ENCODE measurements at regions not wholly inside any gene's neighbourhood (a gene's known extent, or its start where the extent isn't known, plus 50 kb on each side); places are given as distances from the start of the nearest gene placed in this dataset.

DNA sequence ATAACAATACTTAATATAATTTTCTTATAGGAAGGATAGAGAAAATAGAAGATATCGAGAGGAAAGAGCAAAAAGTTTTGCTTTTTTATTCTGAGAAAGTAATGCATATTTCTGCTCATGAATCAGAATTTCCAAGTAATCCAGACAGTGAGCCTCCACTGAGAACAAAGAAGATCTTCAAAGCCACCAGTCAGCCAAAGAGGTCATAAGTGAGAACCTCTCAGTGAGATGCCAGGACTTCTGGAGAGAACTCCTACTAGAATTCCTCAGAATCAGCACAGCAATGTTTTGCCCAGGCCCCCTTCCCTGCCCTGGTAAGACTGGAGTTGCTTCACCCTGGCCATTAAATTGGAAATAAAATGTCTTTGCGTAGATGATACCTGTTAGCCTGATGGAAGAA lies 254.4 kb upstream of the FAT4 start:
- no peak for DNase-seq

- DNase-seq, result no peak
Observed at GRCh38 chr4:125049711-125050110, 265.0 kb upstream of the FAT4 start.

DNA sequence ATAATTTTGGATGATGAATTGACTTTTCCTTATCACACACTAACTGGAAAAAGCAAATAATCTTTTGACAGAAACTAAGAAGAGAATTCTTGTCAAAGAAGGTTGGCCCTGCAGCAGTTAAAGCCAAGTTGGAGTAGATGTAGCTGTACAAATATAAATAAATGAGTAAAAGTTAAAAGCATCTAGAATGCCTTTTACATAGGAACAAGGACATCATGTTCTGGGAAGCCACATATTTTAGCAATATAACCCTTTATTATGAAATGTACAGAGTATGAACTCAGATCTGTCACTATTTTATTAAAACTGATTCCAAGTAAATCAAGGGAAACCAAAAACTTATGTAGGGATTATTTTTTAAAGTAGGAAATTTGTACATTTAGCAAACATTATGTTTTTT lies 269.4 kb upstream of the FAT4 start:
- no peak for DNase-seq

DNA sequence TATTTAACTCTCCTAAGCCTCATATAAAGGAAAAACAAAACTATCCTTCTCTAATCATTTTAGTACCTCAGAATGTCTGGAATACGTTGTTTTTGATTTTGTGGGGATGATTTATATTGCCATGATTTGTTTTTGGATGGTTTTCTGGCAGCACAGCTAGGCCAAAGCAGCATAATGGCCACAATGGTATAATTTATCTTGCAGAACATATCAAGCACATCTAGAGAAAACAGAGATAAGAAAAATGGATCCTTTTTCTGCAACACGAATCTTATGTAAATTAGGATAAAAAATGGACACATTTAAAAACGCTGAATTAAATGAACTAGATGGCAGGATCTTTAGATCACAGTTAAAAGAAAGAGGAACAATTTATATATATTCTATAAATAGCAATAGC lies 269.9 kb upstream of the FAT4 start:
- no peak for DNase-seq

- no peak for DNase-seq
Observed at GRCh38 chr4:125043486-125043885, 271.3 kb upstream of the FAT4 start.

GRCh38 chr4:125042041-125042440 lies 272.7 kb upstream of the FAT4 start:
- no peak for DNase-seq

DNA sequence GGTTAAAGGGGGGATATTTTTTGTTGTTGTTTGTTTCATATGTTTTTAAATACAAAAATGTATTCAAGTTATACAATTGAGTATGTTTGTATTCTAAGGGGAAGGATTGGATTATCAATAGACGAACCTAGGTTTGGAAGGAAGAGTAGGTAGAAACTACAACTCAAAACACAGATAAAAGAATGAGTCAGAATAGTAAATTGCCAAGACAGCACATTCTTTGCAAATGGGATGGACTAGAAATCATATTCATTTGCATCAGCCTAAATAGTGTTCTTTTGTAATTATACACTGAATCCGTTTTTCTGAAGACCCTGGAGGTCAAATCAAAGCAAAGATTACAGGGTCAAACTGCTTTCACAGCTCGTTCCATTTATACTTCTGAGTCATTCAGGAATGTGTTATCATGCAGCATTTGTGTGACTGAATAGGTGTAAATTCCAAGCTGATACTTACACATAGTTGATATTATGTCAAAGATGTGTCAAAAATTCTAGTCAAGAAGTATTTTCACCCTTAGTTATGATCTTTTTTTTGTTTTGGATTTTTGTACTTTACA lies 273.3 kb upstream of the FAT4 start:
- no peak for DNase-seq

DNA sequence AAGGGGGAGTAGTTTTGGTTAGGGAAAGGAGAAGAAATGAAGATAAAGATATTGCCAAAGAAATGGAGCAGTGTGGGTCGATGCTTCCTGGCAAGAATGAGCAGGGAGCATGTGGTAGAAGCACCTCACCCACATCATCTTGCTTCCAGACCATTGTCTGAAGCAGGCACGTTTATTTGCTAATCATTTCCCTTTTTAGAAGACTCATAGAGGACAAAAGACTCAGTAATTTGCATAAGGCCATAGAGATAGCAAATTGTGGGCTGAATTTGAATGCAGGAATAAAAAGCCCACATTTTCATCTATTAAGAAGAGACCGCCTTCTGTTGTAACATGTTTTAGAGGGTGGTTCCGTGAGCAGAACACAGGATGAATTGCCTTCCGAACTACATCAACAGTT lies 275.2 kb upstream of the FAT4 start:
- DNase-seq, result no peak

DNA sequence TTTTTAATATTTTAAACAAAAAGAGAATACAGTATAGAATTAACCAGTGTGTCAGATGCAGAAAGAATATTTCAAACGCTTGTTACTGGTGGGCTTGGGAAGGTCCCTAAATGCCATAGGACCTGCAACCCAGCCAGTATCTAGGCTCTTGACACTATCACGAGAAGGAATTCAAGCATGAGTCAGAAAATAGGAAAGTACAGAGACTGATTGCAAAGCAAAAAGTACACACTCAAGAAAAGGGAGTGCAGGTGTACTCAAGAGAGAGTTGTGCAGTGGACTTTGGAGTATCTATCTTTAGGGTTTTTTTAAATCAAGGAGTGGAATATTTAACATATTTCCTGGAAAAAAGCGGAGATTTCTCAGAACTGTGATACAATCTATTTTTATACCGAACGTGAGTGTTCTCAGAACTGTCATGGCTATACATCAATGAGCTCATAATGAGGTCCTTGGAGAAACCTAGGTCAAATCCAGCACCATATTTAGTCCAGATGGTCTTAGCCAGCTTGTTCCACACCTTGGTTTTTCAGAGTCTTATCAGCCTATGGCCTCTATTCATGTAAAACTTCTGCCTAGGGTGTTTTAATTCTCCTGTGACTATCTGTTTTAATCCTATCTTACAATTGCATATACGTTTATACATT lies 291.8 kb upstream of the FAT4 start:
- no peak for DNase-seq

DNA sequence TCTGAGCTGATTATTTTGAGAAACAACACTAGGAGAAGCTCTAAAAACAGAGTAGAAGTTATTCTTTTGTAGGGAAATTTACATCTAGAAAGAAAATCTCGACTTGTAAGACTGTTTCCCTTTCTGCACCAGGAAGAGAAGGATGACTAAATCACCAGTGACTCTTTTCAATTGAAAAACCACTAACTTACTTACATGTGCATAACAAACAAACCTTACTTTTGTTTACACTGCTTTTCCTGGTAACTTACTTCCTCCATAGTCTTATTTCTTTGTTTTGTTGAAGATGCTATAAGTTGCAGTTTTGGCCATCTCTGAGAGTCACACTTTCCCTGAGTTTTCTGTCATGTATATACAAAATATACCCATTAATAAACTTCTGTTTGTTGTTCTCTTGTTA lies 293.6 kb upstream of the FAT4 start:
- no peak for DNase-seq

DNA sequence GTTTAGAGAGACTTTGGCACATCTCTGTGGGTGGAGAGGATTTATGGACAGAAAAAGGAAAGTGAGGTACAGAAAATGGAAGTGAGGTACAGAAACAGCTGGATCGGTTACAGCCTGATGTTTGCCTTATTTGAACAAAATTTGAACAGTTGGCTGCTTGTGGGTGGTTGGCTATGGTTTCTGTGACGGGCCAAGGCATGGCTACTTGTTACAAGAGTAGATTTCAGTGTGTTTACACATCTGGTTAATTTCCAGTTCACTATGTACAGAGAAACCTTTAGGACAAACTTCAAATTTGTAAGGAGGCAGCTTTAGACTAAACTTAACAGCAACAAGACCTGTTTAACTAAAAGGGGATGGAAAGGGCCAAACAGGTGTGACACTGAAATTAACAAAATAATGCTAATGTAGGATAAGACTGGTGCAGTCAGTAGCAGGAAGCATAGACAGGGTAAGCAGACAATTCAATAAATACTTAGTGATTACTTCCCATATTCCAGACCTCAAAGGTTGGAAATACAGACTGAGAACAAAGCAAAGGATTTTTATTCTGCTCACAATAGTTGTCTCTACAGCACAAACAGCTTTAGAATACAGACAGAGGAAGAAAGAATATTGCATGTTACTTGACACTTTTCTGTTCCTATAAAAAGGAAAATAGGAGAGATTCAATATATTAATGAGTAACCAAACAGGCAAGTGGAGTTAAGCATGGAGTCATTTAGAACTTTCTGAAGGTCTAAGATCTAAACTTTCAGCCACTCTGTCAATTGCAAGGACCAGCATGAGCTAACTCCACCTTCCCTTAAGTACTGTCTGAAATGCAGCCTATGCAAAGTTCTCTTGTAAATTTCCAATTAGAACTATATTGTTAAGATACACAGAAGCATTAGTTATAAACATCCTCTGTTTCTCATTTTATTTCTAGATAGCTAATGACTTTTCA lies 294.4 kb upstream of the FAT4 start:
- DNase-seq, result no peak

DNA sequence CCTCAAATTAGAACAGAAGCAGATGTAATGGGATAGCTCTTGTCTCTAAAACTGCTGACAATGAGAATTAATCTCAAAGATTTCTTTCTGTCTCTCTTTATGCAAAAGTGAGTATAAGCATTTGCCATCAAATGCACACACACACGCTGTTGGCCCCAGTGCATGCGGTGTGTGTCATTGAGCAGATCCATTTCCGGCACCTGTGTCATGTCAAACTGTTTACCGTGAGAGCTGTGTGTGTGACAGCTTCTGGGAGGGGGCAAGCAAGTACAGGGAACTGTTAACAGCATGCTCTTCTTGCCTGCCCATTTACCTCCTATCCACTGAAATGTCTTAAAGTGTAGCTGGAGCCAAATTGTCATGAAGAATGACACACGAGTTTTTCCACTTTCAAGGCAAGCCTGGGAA lies 297.9 kb upstream of the FAT4 start:
- no peak for DNase-seq

DNA sequence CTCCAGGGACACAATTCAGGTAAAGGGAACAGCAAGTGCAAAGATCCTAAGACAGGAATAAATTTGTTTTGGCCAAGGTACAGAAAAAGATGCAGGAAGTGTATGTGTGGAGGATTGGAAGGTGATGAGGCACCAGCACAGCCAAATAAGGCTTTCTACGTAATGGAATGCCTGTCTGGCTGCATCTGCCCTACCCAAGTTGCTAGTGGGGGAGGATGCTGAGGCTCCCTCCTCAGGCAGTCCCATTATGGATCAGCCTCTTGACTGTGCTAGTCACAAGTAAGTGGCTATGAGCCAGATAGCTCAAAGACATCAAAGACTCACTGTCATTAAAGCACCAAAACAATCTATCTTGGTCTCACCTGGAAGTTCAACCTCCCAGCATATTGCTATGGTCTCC lies 300.9 kb upstream of the FAT4 start:
- DNase-seq, result no peak

GRCh38 chr4:125011646-125012045 lies 299.1 kb upstream of the ANKRD50 start:
- DNase-seq, result no peak

- DNase-seq, result no peak
Observed at GRCh38 chr4:125010796-125011503, 298.4 kb upstream of the ANKRD50 start.

DNA sequence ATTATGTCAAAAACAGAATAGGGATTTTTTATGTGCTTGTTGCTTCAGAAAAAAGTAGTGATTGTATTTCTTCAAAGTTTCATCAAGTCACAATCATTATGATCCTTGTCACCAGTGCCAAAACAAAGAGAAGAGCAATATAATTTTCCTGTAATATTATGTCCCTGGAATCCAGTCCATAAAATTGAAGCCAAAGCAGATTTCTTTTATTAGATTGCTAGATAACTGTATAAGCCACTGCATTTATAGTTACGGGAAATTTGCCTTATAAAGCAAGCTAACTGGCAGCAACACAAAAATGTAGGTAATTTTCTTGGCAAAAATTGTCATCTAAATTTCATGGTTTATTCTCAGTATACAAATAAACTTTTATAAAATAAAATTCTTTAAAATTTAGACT lies 296.1 kb upstream of the ANKRD50 start:
- no peak for DNase-seq

DNA sequence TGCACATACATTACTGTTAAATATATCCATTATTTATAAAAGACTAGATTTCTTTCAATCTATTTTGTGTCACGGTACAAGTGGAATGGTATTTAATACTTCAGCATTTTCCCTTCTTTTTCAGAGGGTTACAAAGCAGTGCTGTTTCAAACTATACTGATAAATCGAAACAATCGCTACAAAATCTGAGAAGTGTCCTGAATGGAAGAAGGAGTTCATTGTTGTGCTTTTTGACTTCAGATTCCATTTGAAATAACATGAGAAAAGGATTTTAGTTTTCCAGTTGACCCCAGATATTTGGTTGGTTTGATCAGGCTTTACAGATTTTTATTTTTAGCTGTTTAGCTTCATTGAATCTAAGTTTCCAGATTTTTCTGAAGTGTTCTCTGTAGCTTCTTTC lies 292.1 kb upstream of the ANKRD50 start:
- DNase-seq, result no peak

DNA sequence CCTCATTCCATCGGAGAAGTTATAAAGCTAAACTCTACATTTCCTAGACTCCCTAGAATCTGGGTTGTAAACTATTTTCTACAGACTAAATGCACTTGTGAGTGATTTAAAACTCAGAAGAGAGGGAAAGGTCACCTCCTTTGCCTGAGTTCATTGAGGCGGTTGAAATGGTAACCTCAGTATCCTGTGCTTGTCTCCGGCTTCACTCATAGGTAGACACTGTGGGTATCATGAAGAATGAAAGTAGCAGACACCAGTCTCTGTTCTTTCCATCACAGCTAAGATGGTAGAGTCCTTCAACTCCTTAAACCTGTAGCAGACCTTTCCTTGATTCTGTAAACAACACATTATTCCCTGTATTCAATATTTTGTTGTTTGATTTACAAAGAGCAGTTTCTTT lies 291.3 kb upstream of the ANKRD50 start:
- no peak for DNase-seq

DNA sequence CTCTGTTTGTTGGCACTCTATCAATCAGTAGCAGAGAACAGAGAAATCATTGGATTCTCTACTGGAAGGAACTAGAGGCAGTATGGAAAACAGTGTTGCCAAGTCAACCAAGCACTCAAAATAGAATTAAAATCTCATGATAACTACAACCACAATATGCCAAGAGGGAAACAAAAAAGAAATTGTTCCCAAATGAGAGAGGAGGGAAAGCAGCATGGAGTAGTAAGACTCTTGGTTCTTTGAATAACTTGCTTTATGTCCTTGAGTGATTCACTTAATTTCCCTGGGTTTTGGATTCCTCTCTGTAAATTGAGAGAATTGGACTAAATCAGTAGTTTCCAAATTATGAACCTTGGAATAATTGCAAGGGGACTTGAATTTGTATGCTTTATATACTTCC lies 285.5 kb upstream of the ANKRD50 start:
- no peak for DNase-seq

DNA sequence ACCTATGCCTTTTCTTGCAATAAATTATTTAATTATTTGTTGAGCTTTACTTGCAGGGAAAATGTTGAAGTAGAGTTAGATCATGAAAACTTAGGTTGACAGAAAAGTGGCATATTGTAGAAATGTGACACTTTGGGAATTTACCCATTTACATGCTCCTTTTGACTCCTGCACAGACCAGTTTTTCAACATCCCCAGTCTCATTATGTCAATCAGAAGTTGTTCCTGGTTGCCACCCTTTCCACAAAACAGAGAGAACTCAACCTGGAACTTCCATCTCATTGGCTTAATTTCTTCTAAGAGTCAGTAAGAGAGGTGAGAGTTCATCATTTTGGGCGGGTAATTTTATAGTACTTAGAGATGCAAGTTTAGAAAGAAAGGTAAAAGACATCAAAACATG lies 284.6 kb upstream of the ANKRD50 start:
- no peak for DNase-seq

- DNase-seq, result no peak
Observed at GRCh38 chr4:124993838-124994237, 281.3 kb upstream of the ANKRD50 start.

GRCh38 chr4:124990398-124990797 lies 277.9 kb upstream of the ANKRD50 start:
- DNase-seq, result no peak

DNA sequence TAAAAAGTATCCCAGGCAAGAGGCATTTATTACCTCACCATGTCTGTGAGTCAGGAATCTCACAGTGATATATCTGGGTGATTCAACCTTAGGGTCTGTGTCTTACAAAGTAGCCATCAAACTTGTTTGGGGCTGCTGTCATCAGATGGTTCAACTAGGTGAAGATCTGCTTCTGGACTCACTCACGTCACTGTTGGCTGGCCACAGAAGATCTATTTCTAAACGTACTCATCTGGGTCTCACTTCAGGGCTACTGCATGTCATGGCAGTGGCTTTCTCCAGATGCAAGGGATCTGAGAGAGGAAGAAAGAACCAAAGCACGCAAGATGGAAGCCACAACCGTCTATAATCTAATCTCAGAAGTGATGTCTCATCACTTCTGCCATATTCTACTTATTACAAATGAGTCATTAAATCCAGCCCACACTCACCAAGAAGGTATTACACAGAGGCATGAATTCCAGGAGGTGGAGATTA lies 267.8 kb upstream of the ANKRD50 start:
- DNase-seq, result no peak
